GM08714 (cell line): ENCODE measurements at regions not wholly inside any gene's neighbourhood (a gene's known extent, or its start where the extent isn't known, plus 50 kb on each side); places are given as distances from the start of the nearest gene placed in this dataset.

ENCODE experiments used
- H3K4me3 ChIP-seq: fragments of 200-500 bp; sonication (Bioruptor generic); 2 replicates; pipeline ENCODE4 v1.5.1; 2014; ENCODE audit warnings: mild to moderate bottlenecking, low read length, inconsistent platforms
- ZNF274 ChIP-seq: IDR thresholded peaks from 2 replicates; pipeline ENCODE4 v1.6.1; 2012; ENCODE audit warnings: mild to moderate bottlenecking, low read depth, low read length

DNA sequence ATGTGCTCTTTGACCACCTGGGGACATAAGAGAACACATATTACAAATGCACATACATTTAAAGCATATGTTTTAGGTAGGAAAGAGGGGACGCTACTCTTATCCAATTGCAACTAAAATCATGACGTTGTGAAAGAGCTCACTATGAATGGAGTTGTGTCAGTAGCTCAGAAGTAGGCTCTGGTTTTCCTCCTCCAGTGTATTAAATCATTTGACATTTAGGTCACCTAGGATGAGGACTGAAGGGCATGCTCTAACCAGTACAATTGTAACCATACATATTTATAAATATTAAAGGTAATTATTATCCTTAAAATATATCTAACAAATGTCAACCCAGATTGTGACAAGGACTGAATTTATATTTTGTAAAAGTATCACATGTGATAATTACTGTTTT, 389.0 kb downstream of the KLF12 start:
- no peak for TF ChIP-seq ZNF274
- H3K4me3 ChIP-seq, result no peak overlapping the region

GRCh38 chr13:73742982-73743381, 391.2 kb downstream of the KLF12 start:
- no peak for TF ChIP-seq ZNF274
- no peak overlapping the region for H3K4me3 ChIP-seq

DNA sequence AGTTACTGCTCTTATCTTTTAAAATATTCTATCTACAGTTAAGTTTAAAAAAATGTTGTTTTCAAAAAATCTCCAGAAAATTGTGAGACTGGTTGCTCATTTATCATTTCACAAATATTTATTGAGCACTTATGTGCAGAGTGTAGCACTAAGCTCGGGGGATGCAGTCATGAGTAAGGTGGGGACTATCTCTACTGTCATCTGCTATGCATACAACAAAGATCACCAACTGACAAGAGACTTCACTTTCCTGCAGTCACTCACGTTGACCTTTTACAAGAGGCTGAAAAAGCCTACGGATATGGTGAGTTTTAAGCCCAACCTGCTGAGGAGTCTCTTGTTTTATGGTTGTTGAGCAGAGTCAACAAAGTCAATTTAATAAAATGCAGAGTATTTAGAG, 392.5 kb downstream of the KLF12 start:
- no peak overlapping the region for H3K4me3 ChIP-seq
- TF ChIP-seq ZNF274, result no peak

- no peak overlapping the region for H3K4me3 ChIP-seq
- no peak for TF ChIP-seq ZNF274
These were observed 393.1 kb downstream of the KLF12 start for GRCh38 chr13:73741111-73741510.

DNA sequence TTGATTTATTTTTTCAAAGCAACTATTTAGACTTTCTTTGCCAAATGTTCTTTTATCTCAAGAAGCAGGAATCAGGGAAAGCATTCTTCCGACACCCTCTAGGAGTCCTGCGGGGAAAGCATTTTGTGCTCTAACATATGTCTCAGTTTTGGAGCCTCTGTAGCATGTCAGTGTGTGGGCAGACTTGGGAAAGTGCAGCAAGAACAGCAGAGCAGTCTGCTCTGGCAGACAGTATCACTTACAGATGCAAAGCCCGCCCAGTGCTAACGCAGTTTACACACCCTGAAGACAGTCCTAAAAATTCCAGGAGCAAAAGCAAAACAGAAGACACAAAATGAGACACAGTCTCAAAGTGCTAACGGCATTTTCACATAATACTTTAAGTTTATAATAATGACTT, 393.5 kb downstream of the KLF12 start:
- no peak overlapping the region for H3K4me3 ChIP-seq
- TF ChIP-seq ZNF274, result no peak

DNA sequence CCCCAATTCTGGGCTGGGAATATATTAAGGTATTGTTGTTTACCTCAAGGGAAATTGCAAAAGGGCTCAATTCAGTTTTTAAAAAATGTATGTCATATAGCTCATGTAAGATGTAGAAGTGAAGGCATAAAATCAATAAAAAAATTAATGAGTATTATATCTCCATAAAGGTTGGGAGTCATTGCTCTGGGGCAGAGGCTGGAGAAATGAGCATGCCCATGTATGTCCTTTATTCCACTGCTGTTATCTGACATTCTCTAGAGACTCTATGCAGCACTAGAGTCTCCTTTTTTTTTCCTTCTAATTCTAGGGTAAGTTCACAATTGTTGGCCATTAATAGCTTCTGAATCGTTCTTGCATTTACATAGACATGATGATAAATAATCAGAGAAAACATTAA, 394.8 kb downstream of the KLF12 start:
- no peak overlapping the region for H3K4me3 ChIP-seq
- no peak for TF ChIP-seq ZNF274

- no peak overlapping the region for H3K4me3 ChIP-seq
- no peak for TF ChIP-seq ZNF274
These were observed 395.6 kb downstream of the KLF12 start for GRCh38 chr13:73738626-73739025.

- TF ChIP-seq ZNF274, result no peak
- no peak overlapping the region for H3K4me3 ChIP-seq
These were observed 397.0 kb downstream of the KLF12 start for GRCh38 chr13:73737214-73737613.

GRCh38 chr13:73733706-73734105, 400.5 kb downstream of the KLF12 start:
- TF ChIP-seq ZNF274, result no peak
- no peak overlapping the region for H3K4me3 ChIP-seq

DNA sequence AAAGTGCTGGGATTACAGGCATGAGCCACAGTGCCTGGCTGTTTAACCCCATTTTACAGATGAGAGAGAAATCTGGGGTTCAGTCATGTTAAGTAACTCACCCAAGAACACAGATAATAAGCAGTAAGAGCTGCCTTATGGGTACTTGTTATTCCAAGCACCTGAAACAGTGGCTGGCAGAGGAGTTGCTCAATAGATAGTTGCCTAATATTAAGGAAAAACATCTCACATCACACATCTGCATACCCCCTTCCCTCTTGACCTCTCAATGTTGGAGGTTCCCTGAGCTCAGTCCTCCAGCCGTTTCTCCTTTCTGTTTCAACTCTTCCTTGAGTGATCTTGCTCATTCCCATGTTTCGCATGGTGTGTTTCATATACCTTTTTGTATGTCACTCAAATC, 401.9 kb downstream of the KLF12 start:
- H3K4me3 ChIP-seq, result no peak overlapping the region

DNA sequence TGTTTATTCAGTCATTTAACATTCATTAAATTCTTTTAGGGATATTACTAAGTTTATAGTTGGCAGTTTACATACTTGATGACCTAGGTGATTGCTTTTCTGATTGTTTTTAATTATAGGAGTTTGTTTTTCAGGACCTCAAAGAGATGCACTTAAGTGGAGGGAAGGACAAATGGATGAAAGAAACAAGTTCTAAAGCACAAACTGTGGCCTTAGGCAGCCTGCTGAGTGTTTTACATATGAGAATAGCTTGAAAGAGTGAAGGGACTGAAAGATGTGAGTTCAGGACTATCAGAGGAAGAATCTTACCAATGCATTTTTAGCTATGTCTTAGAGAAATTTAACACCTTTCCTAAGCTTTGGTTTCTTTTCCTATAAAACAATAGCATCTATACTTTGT, 402.6 kb downstream of the KLF12 start:
- TF ChIP-seq ZNF274, result no peak
- no peak overlapping the region for H3K4me3 ChIP-seq

More for the DNA sequence above, 401.9 kb downstream of the KLF12 start:
- TF ChIP-seq ZNF274, result no peak

- no peak overlapping the region for H3K4me3 ChIP-seq
- TF ChIP-seq ZNF274, result no peak
These were observed 404.2 kb downstream of the KLF12 start for GRCh38 chr13:73730014-73730413.

DNA sequence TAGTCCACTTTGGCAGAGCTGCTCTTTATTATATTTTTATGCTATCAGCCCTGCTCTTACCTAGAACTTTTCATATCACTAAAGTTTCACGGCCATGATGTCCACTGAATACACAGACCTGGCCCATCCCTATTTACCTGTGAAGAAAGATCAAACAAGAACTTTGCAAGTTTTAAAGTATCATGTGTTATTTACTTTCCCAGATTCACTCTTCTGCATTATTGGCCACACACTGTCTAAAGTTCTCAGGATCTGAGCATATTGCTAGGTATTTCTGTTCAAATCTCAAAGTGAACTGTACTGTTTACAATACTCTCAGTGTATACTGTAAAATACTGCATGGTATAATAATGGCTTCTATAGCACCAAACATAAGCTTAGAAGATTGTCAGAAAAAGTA, 405.2 kb downstream of the KLF12 start:
- no peak overlapping the region for H3K4me3 ChIP-seq
- TF ChIP-seq ZNF274, result no peak

DNA sequence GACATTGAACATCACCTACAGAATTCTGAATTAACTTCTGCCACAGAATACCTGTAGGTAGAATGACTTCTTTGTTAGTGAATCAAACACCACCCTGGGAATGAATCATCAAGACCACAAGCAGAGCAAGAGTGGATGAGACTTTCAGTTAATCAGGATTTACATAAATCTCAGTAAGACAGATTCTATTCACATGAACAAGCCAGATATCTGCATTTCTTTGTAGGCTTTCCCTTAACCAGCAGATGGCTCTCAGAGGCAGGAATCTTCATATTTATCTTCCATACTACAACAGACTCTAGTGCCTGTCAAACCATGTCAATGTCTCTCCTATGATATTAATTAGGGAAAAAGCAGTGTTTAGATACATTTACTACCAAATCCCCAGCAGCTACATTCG, 412.1 kb downstream of the KLF12 start:
- TF ChIP-seq ZNF274, result no peak
- H3K4me3 ChIP-seq, result no peak overlapping the region

DNA sequence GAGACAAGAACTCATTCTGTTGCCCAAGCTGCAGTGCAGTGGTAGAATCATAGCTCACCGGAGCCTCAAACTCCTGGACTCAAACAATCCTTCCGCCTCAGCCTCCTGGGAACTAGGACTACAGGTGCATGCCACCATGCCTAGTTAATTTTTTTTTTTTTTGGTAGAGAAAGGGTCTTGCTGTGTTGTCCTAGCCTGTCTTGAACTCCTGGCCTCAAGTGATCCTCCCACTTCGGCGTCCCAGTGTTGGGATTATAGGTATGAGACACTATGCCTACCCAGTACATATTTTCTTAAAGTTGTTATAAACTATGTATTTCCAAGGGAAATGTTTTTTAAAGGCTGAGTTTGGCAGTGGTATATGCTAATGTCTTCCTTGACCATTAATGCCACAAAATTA, 412.6 kb downstream of the KLF12 start:
- no peak for TF ChIP-seq ZNF274
- H3K4me3 ChIP-seq, result no peak overlapping the region

DNA sequence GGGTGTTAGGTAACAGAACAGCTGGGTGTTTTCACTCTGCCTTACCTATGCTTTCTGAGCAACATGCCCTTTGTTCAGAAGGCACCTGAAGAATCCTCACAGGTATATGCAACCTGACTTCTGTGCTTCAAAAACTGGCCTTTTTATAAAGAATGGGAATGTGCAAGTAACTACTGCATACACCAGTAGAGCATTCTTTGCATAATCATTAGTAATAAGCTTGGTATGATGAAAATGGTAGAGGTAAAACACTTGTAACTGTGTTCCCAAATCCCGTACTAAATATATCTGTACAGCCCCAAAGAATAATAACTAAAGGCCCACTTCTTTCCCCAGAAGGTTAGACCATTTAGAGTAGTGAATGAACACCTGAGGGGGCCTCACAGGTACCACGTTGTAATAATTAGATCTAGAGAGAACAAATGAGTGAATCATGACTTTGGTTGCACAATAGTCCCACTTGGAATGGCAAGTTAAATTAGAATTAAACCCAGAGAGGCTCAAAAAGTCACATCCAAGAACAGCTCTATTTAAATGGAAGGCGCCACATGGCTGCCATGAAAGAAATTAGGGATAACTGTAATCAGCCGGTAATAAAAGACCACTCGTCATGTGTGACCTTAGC, 413.9 kb downstream of the KLF12 start:
- TF ChIP-seq ZNF274, result no peak
- no peak overlapping the region for H3K4me3 ChIP-seq
